HG03520 (cell line): ENCODE measurements at regions not wholly inside any gene's neighbourhood (a gene's known extent, or its start where the extent isn't known, plus 50 kb on each side); places are given as distances from the start of the nearest gene placed in this dataset.
"Not testable (repeated sequence)": the region's sequence is repeated elsewhere in the genome, so short reads cannot be mapped to it uniquely, and the experiment has no call there.

Experiments
- ATAC-seq: cut with Tn5 transposase; IDR thresholded peaks from one replicate; pipeline ENCODE4 v1.9.1; 2021; ENCODE audit warnings: mild to moderate bottlenecking, moderate library complexity; ENCODE audit not compliant: unreplicated experiment

GRCh38 chr4:12499693-12500092, 984.4 kb downstream of the RAB28 start:
- ATAC-seq, result no peak

DNA sequence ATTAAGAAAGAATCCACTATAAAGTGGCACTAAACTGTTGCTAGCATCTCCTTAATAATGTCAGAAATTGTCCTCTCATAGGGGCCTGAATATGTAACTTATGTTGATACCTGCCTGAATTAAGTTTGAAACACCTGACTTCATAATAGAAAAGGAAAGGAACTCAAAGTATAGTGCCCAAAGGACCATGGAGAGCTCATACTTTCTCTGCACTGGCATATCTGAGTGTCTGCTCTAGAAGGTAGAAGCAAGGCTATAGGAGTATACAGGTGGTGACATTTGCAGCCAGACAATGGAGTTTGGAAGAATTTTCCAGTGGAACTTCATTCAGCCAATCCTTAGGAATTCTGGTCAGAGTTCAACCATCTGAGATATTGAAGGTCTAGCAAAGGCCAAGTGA, 988.9 kb downstream of the RAB28 start:
- ATAC-seq, result no peak

DNA sequence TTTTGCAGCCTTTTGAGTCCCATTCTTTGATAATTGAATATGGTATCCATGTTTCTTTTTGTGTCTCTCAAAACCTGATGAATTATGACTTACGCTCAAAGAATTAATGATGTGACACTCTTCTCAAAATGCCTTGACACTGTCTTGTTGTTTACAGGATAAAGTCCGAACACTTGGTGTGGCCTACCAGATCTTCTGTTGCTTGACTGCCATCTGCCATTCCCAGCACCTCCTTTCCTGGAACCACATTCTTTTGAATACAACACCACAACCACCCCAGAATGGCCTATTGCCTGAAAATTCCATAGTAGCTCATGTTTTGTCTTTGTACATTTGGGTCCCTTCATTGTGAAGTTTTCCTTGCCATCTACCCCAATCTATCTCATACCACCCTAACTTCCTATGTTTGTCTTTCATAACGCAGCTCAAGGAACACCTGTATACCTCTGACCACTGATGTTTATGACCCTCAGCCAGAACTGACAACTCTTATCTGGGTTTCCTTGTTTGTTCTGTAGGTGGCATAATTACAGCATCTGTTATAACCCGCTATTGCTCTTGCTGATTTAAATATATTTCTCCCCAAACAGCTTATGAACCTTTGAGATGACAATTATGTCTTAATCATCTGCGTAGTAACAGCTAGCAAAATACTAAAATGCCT, 991.3 kb downstream of the RAB28 start:
- ATAC-seq, result no peak

GRCh38 chr4:12488672-12489071, 995.5 kb downstream of the RAB28 start:
- ATAC-seq, result no peak

DNA sequence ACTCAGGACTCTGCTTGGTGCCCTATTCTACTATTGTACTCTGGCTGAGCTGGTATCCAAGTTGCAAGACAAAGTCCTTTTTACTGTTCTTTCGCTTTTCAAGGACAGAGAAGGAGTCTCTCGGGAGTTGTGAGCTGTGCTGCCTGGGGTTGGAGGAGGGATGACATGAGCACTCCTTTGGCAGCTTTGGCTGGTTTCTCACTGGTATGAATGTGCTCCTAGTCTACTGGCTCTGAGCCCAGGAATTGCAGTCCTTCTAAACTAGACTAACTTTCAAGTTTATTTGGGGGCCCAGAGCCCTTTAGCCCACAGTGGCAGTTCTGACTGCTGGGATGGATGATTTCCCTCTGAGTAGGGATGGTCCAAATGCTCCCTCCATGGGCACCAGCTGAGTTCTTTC, 997.1 kb downstream of the RAB28 start:
- no peak for ATAC-seq

DNA sequence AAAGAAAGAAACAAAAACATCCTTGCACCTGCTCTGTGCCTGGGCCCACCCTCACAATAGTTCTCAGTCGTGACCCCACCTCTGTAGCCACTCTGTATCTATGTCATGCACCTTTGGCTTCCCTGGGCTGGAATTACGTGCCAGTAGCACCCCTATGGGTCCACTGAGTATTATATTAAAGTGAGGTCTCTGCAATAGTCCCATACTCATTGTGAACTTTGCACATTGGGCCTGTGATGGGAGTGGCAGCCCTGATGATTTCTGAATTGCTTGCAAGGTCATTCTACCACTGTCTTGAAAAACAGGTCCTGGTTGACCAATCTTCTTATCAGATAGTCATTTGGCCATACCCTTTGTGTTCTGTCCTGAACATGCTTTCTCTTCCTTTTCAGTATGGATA, 1012.1 kb downstream of the RAB28 start:
- ATAC-seq, result no peak

- no peak for ATAC-seq
These were observed 1012.9 kb downstream of the RAB28 start for GRCh38 chr4:12471193-12471592.

DNA sequence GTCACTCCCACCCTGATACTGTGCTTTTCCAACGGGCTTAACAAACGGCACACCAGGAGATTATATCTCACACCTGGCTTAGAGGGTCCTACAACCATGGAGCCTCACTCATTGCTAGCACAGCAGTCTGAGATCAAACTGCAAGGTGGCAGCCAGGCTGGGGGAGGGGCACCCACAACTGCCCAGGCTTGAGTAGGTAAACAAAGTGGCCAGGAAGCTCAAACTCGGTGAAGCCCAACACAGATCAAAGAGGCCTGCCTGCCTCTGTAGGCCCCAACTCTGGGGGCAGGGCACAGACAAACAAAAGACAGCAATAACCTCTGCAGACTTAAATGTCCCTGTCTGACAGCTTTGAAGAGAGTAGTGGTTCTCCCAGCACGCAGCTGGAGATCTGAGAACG, 1022.6 kb downstream of the RAB28 start:
- not testable (repeated sequence) for ATAC-seq

DNA sequence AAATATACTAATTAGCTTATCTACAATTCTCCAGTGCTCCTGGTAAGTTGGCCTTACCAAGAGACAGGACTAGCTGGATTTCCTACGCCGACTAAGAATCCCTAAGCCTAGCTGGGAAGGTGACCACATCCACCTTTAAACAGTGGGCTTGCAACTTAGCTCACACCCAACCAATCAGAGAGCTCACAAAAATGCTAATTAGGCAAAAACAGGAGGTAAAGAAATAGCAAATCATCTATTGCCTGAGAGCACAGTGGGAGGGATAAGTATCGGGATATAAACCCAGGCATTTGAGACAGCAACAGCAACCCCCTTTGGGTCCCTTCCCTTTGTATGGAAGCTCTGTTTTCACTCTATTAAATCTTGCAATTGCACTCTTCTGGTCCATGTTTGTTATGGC, 1025.0 kb downstream of the RAB28 start:
- ATAC-seq, result no peak

DNA sequence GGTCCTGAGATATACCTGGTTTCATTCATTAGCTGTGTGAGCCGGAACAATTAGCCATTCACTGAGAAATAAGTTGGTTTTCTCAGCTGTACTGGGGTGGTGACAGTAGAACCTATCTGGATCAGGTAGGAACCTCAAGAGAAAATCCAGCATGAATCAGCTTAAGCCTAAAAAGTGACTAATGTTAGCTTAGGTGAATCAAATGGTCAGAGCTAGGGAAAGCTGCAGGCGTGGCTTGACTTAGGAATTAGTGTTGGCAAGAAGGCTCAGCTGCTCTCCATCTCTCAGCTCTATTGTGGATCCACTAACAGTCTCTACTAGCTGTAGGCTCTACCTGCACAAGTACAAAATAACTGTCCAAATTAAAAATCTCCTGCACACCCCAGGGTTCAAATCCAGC, 1025.5 kb downstream of the RAB28 start:
- no peak for ATAC-seq

- ATAC-seq, result no peak
These were observed 1023.6 kb upstream of the HS3ST1 start for GRCh38 chr4:12452291-12452690.

GRCh38 chr4:12447451-12447850, 1018.8 kb upstream of the HS3ST1 start:
- ATAC-seq, result no peak

DNA sequence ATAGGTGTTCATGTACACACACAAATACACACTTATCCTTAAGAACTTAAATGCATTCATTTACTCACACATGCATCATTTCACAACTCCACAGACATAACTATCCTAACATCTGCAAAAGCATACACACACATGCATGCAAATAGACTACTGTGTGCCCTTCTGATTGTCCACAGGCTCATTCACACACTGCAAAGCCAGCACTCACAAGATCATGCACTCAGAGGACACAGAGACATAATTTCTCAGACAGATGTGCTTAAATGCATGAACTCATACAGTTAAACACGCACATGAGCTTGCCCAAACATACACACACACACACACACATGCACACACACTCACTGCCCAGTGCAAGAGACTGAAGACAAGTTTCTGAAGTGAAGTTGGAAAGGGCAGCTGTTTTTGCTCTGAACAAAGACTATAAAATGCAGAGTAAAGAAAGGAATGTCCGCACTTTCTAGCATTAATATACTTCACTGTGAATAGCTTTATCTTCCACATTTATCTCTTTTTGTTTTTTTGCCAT, 1018.0 kb upstream of the HS3ST1 start:
- ATAC-seq, result no peak

GRCh38 chr4:12446256-12446655, 1017.6 kb upstream of the HS3ST1 start:
- ATAC-seq, result no peak

DNA sequence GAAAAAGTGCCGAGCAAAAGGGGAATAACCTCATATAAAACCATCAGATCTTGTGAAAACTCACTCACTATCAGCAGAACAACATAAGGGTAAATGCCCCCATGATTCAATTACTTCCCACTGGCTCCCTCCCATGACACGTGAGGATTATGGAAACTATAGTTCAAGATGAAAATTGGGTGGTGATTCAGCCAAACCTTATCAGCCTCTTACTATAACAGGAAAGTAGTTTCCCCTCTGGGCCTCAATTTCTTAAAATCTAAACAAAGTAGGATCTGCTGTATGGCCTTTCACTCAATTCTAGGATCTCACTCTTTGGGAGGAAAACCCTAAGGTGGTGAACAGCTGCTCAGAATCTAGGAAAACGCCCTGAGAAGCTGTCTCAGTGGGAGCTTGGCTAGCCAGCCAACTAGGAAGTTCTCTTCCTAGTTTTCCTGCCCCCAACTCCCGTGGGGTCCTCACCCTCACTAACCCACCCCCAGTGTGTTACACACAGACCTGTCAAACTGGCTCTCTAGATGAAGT, 1017.1 kb upstream of the HS3ST1 start:
- ATAC-seq, result no peak

GRCh38 chr4:12439633-12440305, 1011.1 kb upstream of the HS3ST1 start:
- ATAC-seq, result no peak

- not testable (repeated sequence) for ATAC-seq
These were observed 1002.6 kb upstream of the HS3ST1 start for GRCh38 chr4:12431259-12431658.

- no peak for ATAC-seq
These were observed 992.7 kb upstream of the HS3ST1 start for GRCh38 chr4:12421364-12421763.

GRCh38 chr4:12416755-12417154, 988.1 kb upstream of the HS3ST1 start:
- no peak for ATAC-seq

- no peak for ATAC-seq
These were observed 985.6 kb upstream of the HS3ST1 start for GRCh38 chr4:12414181-12414812.

DNA sequence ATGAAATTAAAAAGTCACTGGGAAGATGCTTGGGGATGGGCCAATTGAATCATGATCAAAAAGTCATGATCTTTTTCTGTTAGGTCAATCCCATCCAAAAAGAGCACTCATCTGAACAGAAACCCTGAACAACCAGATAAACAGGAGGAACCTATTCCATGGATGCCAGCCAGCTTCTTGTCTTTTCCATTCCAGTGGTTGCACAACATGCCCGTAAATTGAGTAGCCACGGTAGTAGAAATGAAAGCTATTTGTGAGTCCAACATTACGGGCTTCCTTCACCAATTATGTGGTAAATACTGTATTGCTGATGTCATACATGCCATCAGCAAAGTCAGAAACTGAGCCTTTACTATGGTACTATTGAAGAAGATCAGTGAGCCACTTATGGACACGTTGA, 982.4 kb upstream of the HS3ST1 start:
- no peak for ATAC-seq
